ENCODE measurements at regions not wholly inside any gene's neighbourhood (a gene's known extent, or its start where the extent isn't known, plus 50 kb on each side); places are given as distances from the start of the nearest gene placed in this dataset.

DNA sequence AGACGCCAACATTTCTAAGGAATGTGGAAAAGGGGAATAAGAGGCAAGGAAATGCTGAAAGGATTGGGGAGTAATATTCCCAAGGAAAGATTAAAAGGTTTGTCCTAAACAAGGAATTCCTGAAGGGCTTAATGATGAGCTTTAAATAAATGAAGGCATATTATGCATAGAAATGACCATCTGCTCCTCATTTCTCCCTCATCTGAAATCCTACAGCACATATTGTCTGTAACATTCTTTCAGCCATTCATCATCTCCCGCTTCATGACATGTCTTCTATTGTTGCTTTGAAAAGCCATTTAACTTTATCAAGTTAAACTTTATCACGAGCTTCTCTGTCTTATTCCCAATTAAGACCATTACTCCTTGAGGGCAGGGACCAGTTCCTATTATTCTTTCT is 608.7 kb upstream of the PLXNA2 start:
- TF ChIP-seq EZH2phosphoT487 (IDR thresholded peaks at IDR 0.05; ENCODE audit: low read length) (no peak), EZH2 (optimal IDR thresholded peaks at IDR 0.05; ENCODE audit: low read depth, low read length) (no peak)
- TF ChIP-seq, protein P1, sequence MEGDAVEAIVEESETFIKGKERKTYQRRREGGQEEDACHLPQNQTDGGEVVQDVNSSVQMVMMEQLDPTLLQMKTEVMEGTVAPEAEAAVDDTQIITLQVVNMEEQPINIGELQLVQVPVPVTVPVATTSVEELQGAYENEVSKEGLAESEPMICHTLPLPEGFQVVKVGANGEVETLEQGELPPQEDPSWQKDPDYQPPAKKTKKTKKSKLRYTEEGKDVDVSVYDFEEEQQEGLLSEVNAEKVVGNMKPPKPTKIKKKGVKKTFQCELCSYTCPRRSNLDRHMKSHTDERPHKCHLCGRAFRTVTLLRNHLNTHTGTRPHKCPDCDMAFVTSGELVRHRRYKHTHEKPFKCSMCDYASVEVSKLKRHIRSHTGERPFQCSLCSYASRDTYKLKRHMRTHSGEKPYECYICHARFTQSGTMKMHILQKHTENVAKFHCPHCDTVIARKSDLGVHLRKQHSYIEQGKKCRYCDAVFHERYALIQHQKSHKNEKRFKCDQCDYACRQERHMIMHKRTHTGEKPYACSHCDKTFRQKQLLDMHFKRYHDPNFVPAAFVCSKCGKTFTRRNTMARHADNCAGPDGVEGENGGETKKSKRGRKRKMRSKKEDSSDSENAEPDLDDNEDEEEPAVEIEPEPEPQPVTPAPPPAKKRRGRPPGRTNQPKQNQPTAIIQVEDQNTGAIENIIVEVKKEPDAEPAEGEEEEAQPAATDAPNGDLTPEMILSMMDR (IDR thresholded peaks at IDR 0.05; ENCODE audit: low read length), result no peak

All from MM.1S (cell line).